Neutrophil (primary cell): ENCODE measurements at regions not wholly inside any gene's neighbourhood (a gene's known extent, or its start where the extent isn't known, plus 50 kb on each side); places are given as distances from the start of the nearest gene placed in this dataset.

Experiments
- H3K27ac ChIP-seq: fragments of 200-600 bp; sonication (generic); 2 replicates; pipeline ENCODE4 v1.5.1; 2016; ENCODE audit warnings: mild to moderate bottlenecking, moderate library complexity
- H3K27me3 ChIP-seq: fragments of 200-600 bp; sonication (generic); 2 replicates; pipeline ENCODE4 v1.6.0; 2016; ENCODE audit warnings: mild to moderate bottlenecking
- H3K36me3 ChIP-seq: fragments of 200-600 bp; sonication (generic); 2 replicates; pipeline ENCODE4 v1.5.1; 2017
- H3K4me1 ChIP-seq, 2 experiments: fragments of 200-600 bp in 1 of 2; sonication (generic) in 1 of 2; 1 replicate in 1 of 2; 2 replicates in 1 of 2; pipeline versions ENCODE4 v1.5.1 to v1.6.1; 2013 to 2016; ENCODE audit warnings: low read depth in 1 of 2, low read length in 1 of 2, mild to moderate bottlenecking in 1 of 2, moderate library complexity in 1 of 2; ENCODE audit not compliant: control insufficient read depth in 1 of 2, insufficient read depth in 1 of 2
- H3K4me3 ChIP-seq, 2 experiments: fragments of 200-600 bp in 1 of 2; sonication (generic) in 1 of 2; 1 replicate in 1 of 2; 2 replicates in 1 of 2; pipeline ENCODE4 v1.5.1; 2013 to 2016; ENCODE audit warnings: low read depth in 1 of 2, low read length in 1 of 2, mild to moderate bottlenecking in 1 of 2, moderate library complexity in 1 of 2
- H3K9me3 ChIP-seq: fragments of 200-600 bp; sonication (generic); 2 replicates; pipeline ENCODE4 v1.5.1; 2016
- TF ChIP-seq, protein P1 (sequence below): fragments of 200-600 bp; sonication (generic); IDR thresholded peaks from 2 replicates; pipeline ENCODE4 v1.5.1; 2016; ENCODE audit warnings: antibody characterized with exemption

DNA sequence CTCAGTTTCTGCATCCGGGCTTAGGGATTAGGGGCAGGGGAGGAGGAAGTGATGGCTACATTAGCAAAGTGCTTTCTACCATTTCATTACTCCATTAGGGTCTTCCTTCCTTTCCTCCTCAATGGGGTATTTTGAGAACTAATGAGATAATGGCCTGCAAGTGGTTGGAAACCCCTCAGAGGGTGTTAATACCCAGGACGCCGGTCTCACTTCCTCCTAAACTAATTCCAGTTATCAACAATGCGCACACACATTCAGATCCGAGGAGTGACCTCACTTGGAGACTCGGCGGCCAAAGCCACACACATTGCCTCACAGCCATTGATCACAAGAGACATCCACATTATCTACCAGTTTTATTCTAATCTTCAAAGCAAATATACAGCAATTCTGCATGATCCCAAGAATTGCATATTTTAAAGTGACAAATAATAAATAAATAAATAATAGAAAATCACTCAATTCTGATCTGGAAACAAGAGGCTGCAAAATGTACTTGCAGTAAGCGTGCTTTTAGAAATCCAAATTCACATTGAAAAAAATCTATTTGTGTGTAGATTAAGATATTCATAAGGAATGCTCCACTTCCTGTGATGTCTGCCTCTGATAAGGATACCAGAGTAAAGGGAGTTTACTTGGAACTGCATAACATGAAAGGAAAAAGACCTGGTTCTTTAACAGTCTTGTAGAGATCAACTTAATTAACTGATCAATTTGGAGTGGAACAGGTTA, 329.1 kb downstream of the FBXW7 start:
- TF ChIP-seq, protein P1, sequence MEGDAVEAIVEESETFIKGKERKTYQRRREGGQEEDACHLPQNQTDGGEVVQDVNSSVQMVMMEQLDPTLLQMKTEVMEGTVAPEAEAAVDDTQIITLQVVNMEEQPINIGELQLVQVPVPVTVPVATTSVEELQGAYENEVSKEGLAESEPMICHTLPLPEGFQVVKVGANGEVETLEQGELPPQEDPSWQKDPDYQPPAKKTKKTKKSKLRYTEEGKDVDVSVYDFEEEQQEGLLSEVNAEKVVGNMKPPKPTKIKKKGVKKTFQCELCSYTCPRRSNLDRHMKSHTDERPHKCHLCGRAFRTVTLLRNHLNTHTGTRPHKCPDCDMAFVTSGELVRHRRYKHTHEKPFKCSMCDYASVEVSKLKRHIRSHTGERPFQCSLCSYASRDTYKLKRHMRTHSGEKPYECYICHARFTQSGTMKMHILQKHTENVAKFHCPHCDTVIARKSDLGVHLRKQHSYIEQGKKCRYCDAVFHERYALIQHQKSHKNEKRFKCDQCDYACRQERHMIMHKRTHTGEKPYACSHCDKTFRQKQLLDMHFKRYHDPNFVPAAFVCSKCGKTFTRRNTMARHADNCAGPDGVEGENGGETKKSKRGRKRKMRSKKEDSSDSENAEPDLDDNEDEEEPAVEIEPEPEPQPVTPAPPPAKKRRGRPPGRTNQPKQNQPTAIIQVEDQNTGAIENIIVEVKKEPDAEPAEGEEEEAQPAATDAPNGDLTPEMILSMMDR = no peak

DNA sequence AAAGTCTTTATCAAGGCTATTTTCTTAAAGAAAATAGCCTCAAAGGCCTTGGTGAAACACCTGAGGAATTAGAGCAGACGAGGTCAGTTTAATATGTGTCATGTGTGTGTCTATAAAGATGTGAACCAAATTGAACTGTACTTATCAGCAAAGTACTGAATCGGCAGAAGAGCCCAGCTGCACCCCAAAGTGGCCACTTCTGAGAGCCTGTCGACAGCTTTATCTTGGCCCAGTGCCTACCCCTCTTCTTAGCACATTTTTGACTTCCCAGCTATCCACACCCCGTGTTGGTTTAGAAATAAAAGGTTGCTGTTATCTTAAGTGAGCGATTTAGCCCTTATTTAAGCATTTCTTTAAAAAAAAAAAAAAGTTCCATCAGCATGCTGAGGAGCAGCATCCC, 329.7 kb downstream of the FBXW7 start:
- Histone ChIP-seq H3K27ac (no peak overlapping the region), H3K9me3 (no peaks in the 10 kb centered on the region), H3K27me3 (no peaks in the 10 kb centered on the region), H3K4me1 (no peaks in the 10 kb centered on the region), H3K4me3 (no peak overlapping the region), H3K36me3 (no peaks in the 10 kb centered on the region)
- TF ChIP-seq, protein P1 = no peak

More for the DNA sequence above, 329.1 kb downstream of the FBXW7 start:
- Histone ChIP-seq H3K36me3 (no peaks in the 10 kb centered on the region), H3K9me3 (no peaks in the 10 kb centered on the region), H3K4me1 (no peaks in the 10 kb centered on the region), H3K4me3 (no peak overlapping the region), H3K27me3 (no peaks in the 10 kb centered on the region), H3K27ac (no peak overlapping the region)

DNA sequence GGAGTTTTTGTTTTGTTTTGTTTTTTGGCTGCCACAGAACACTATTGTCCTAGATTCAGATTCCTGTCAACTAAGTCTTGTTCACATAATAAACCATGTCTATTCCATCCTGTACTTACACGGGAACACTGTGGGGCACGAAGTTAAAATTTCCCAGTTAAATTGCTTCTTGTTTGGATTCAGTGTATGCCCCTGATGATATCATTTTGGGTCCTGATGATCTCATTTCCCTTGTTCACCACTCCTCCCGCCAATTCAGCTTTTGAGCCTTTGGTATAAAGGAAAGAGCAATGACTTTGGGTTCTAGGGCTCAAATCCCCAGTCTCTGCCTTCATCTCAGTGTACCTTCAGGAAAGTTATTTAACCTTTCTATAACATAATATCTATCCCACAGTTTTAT, 333.5 kb downstream of the FBXW7 start:
- H3K27me3 ChIP-seq = no peaks in the 10 kb centered on the region
- H3K27ac ChIP-seq = no peak overlapping the region
- H3K9me3 ChIP-seq = no peaks in the 10 kb centered on the region
- H3K36me3 ChIP-seq = no peaks in the 10 kb centered on the region
- no peak overlapping the region for H3K4me3 ChIP-seq
- TF ChIP-seq, protein P1 = no peak
- no peaks in the 10 kb centered on the region for H3K4me1 ChIP-seq

DNA sequence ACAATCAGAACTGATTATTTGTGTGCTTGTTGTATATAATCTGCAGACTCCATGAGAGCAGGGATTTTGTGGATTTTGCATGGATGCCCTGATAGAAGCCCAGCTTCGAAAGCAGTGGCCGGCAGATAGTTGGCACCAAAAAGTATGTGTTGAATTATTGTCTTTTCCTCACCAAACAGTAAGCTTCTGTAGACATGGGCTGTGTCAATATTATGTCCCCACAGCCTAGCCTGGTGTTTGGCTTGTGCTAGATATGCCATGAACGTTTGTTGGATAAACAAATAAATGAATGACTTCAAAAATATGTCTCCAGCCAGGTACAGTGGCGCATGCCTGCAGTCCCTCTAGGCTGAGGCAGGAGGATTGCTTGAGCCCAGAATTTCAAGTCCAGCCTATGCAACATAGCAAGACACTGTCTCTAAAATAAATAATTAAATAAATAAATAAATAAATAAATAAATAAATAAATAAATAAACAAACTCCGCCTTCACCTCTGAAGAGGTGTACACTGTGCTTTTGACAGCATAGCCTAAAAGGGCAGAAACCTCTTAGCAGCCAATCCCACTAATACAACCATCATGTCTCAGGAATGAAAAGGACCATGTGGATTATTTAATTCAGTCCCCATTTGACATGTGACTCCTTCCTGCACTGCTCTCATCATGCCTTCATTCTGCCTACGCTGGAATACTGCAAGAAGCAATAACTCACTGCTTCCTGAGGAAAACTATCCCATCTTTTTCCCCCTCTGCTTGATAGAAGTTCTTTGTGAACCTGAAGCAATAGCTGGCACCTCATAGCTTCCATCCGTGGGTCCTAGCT, 335.2 kb downstream of the FBXW7 start:
- Histone ChIP-seq H3K27ac (no peak overlapping the region), H3K4me3 (no peak overlapping the region), H3K4me1 (no peaks in the 10 kb centered on the region), H3K36me3 (no peaks in the 10 kb centered on the region), H3K9me3 (no peaks in the 10 kb centered on the region), H3K27me3 (no peaks in the 10 kb centered on the region)
- TF ChIP-seq, protein P1 = no peak

DNA sequence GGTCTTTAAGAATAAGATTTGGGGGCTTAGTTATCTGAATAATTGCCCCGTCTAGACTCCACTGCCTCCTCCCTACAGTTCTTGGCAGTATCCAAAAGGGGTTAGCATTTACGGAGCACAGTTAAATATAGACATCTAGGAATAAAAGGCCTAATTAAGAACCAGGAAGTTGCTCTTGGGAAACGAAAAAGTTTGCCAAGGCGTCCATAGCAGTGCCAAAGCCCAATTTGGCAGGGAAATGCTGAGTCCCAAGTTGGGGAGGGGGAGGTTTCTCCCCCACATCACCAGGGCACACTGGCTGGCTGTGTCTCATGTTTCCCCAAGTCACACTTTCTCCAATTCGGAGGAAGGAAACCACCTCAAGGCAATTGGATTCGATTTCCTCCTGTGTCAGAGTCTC, 338.7 kb downstream of the FBXW7 start:
- no peak overlapping the region for H3K4me3 ChIP-seq
- H3K27me3 ChIP-seq = no peaks in the 10 kb centered on the region
- no peak overlapping the region for H3K27ac ChIP-seq
- TF ChIP-seq, protein P1 = no peak
- H3K36me3 ChIP-seq = no peaks in the 10 kb centered on the region
- H3K4me1 ChIP-seq = no peaks in the 10 kb centered on the region
- H3K9me3 ChIP-seq = no peaks in the 10 kb centered on the region
